HEK293 (cell line): ENCODE measurements at regions not wholly inside any gene's neighbourhood (a gene's known extent, or its start where the extent isn't known, plus 50 kb on each side); places are given as distances from the start of the nearest gene placed in this dataset.

ENCODE experiments used
- CTCF ChIA-PET: fragments of 350-600 bp; formaldehyde crosslinking; extraction: SDS; loops from one replicate; lab custom pipeline; 2021; ENCODE audit warnings: antibody characterized with exemption; lab: Yijun Ruan, JAX
- POLR2A ChIA-PET: fragments of 300-600 bp; formaldehyde crosslinking; extraction: SDS; loops from one replicate; lab custom pipeline; 2020; ENCODE audit warnings: antibody characterized with exemption, inconsistent platforms; lab: Yijun Ruan, JAX
- H3K27ac ChIP-seq: fragments of 200-500 bp; sonication (Bioruptor generic); 2 replicates; pipeline ENCODE4 v1.5.1; 2014; ENCODE audit warnings: low read depth, low read length, control low read depth, inconsistent platforms; ENCODE audit errors: extremely low read depth
- H3K36me3 ChIP-seq, 2 experiments: fragments of 200-500 bp in 1 of 2; sonication (Bioruptor generic) in 1 of 2; 1 replicate in 1 of 2; 2 replicates in 1 of 2; pipeline ENCODE4 v1.5.1; 2014 to 2017; ENCODE audit warnings: inconsistent platforms in 2 of 2, low read length in 2 of 2; ENCODE audit not compliant: control insufficient read depth in 2 of 2, insufficient read depth in 1 of 2
- H3K4me1 ChIP-seq: fragments of 200-500 bp; sonication (Bioruptor generic); 2 replicates; pipeline ENCODE4 v1.5.1; 2014; ENCODE audit warnings: mild to moderate bottlenecking, low read length, inconsistent platforms; ENCODE audit not compliant: control insufficient read depth, insufficient read depth
- H3K4me3 ChIP-seq: 2 replicates; pipeline ENCODE4 v1.5.1; 2011; ENCODE audit warnings: low read depth, mild to moderate bottlenecking, control low read depth, low read length, moderate library complexity
- H3K9me3 ChIP-seq: fragments of 200-500 bp; sonication (Bioruptor generic); 2 replicates; pipeline ENCODE4 v1.5.1; 2014; ENCODE audit warnings: low read depth, low read length, inconsistent platforms; ENCODE audit not compliant: control insufficient read depth, insufficient read depth
- KLF1 ChIP-seq: fragments of 450-650 bp; formaldehyde crosslinking; IDR thresholded peaks from 2 replicates; pipeline ENCODE4 v1.5.1; 2016; ENCODE audit warnings: missing biosample characterization, missing genetic modification characterization
- SCRT1 ChIP-seq: fragments of 450-650 bp; formaldehyde crosslinking; IDR thresholded peaks from 2 replicates; pipeline ENCODE4 v1.5.1; 2016; ENCODE audit warnings: missing biosample characterization, missing genetic modification characterization, borderline replicate concordance
- SP2 ChIP-seq: fragments of 450-650 bp; formaldehyde crosslinking; IDR thresholded peaks from 2 replicates; pipeline ENCODE4 v1.5.1; 2016; ENCODE audit warnings: missing biosample characterization, missing genetic modification characterization
- YY2 ChIP-seq: fragments of 450-650 bp; formaldehyde crosslinking; IDR thresholded peaks from 2 replicates; pipeline ENCODE4 v1.5.1; 2016; ENCODE audit warnings: missing biosample characterization, missing genetic modification characterization
- ZBTB8A ChIP-seq: fragments of 450-650 bp; formaldehyde crosslinking; IDR thresholded peaks from 2 replicates; pipeline ENCODE4 v1.5.1; 2016; ENCODE audit warnings: missing biosample characterization, missing genetic modification characterization
- ZNF19 ChIP-seq: fragments of 450-650 bp; formaldehyde crosslinking; IDR thresholded peaks from 2 replicates; pipeline ENCODE4; 2016; ENCODE audit warnings: missing biosample characterization, missing genetic modification characterization, low read depth
- ZNF211 ChIP-seq: fragments of 450-650 bp; formaldehyde crosslinking; IDR thresholded peaks from 2 replicates; pipeline ENCODE4 v1.5.1; 2016; ENCODE audit warnings: low read depth, missing biosample characterization, missing genetic modification characterization
- ZNF23 ChIP-seq: fragments of 450-650 bp; formaldehyde crosslinking; IDR thresholded peaks from 2 replicates; pipeline ENCODE4 v1.5.1; 2016; ENCODE audit warnings: missing biosample characterization, missing genetic modification characterization, borderline replicate concordance
- ZNF426 ChIP-seq: fragments of 450-650 bp; formaldehyde crosslinking; IDR thresholded peaks from 2 replicates; pipeline ENCODE4 v1.5.1; 2017; ENCODE audit warnings: missing biosample characterization, missing genetic modification characterization, mild to moderate bottlenecking, inconsistent platforms, moderate library complexity
- ZNF433 ChIP-seq: fragments of 450-650 bp; formaldehyde crosslinking; IDR thresholded peaks from 2 replicates; pipeline ENCODE4 v1.5.1; 2016; ENCODE audit warnings: missing biosample characterization, missing genetic modification characterization, low read depth
- ZNF560 ChIP-seq: fragments of 450-650 bp; formaldehyde crosslinking; IDR thresholded peaks from 2 replicates; pipeline ENCODE4 v1.5.1; 2017; ENCODE audit warnings: missing biosample characterization, missing genetic modification characterization, borderline replicate concordance
- ZNF621 ChIP-seq: fragments of 450-650 bp; formaldehyde crosslinking; IDR thresholded peaks from 2 replicates; pipeline ENCODE4 v1.5.1; 2017; ENCODE audit warnings: missing biosample characterization, missing genetic modification characterization
- ZNF701 ChIP-seq: fragments of 450-650 bp; formaldehyde crosslinking; IDR thresholded peaks from 2 replicates; pipeline ENCODE4 v1.5.1; 2016; ENCODE audit warnings: missing biosample characterization, missing genetic modification characterization
- ZNF707 ChIP-seq: fragments of 450-650 bp; formaldehyde crosslinking; IDR thresholded peaks from 2 replicates; pipeline ENCODE4 v1.5.1; 2016; ENCODE audit warnings: missing biosample characterization, missing genetic modification characterization
- ZSCAN23 ChIP-seq: fragments of 450-650 bp; formaldehyde crosslinking; IDR thresholded peaks from 2 replicates; pipeline ENCODE4 v1.5.1; 2016; ENCODE audit warnings: missing biosample characterization, missing genetic modification characterization
- TF ChIP-seq, protein P1 (sequence below): fragments of 450-650 bp; formaldehyde crosslinking; IDR thresholded peaks from 2 replicates; pipeline ENCODE4 v1.5.1; 2016; ENCODE audit warnings: missing biosample characterization, missing genetic modification characterization, borderline replicate concordance
- TF ChIP-seq, protein P2 (sequence below): fragments of 450-650 bp; formaldehyde crosslinking; IDR thresholded peaks from 2 replicates; pipeline ENCODE4 v1.5.1; 2016; ENCODE audit warnings: missing biosample characterization, missing genetic modification characterization, low read depth
- TF ChIP-seq, protein P3 (sequence below): fragments of 450-650 bp; formaldehyde crosslinking; IDR thresholded peaks from 2 replicates; pipeline ENCODE4 v1.5.1; 2017; ENCODE audit warnings: missing biosample characterization, missing genetic modification characterization
- TF ChIP-seq, protein P4 (sequence below): fragments of 450-650 bp; formaldehyde crosslinking; IDR thresholded peaks from 2 replicates; pipeline ENCODE4 v1.5.1; 2017; ENCODE audit warnings: missing biosample characterization, missing genetic modification characterization
- TF ChIP-seq, protein P5 (sequence below): fragments of 450-650 bp; formaldehyde crosslinking; IDR thresholded peaks from 2 replicates; pipeline ENCODE4 v1.5.1; 2016; ENCODE audit warnings: missing biosample characterization, missing genetic modification characterization

DNA sequence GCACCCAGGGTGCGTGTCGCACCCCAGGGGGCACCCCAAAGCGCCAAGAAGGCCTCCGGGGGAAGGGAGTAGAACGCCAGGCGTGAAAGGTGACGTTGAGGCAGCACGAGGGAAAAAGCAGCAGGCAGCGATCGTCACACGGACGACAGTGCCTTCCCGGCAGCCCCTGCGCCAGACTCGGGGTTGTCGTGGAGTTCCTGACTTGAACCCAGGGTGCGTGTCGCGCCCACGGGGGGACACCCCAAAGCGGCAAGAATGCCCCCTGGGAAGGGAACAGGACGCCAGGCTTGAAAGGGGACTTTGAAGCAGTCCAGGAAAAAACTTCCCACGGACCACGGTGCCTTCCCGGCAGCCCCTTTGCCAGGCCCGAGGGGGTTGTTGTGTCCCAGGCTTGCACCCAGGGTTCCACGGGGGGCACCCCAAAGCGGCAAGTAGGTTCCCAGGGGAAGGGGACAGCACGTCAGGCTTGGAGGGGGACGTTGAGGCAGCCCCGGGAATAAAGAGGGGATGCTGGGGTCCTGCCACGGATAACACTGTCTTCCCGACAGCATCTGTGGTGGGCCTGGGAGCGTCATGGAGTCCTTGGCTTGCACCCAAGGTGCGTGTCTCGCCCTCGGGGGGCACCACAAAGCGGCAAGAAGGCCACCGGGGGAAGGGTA, 159.2 kb upstream of the ALG10B start:
- no peaks in the 10 kb centered on the region for H3K36me3 ChIP-seq
- TF ChIP-seq ZNF701 (tag by site-specific recombination) (no peak), ZNF23 (tag by site-specific recombination) (no peak), ZNF560 (tag by site-specific recombination) (no peak), SP2 (no peak), ZNF211 (tag by site-specific recombination) (no peak), ZNF707 (no peak), ZNF433 (no peak), ZNF426 (tag by site-specific recombination) (no peak), ZBTB8A (tag by site-specific recombination) (no peak), KLF1 (tag by site-specific recombination) (no peak), SCRT1 (tag by site-specific recombination) (no peak), ZNF621 (tag by site-specific recombination) (no peak), ZSCAN23 (tag by site-specific recombination) (no peak), YY2 (tag by site-specific recombination) (no peak), ZNF19 (no peak)
- TF ChIP-seq, protein P1, sequence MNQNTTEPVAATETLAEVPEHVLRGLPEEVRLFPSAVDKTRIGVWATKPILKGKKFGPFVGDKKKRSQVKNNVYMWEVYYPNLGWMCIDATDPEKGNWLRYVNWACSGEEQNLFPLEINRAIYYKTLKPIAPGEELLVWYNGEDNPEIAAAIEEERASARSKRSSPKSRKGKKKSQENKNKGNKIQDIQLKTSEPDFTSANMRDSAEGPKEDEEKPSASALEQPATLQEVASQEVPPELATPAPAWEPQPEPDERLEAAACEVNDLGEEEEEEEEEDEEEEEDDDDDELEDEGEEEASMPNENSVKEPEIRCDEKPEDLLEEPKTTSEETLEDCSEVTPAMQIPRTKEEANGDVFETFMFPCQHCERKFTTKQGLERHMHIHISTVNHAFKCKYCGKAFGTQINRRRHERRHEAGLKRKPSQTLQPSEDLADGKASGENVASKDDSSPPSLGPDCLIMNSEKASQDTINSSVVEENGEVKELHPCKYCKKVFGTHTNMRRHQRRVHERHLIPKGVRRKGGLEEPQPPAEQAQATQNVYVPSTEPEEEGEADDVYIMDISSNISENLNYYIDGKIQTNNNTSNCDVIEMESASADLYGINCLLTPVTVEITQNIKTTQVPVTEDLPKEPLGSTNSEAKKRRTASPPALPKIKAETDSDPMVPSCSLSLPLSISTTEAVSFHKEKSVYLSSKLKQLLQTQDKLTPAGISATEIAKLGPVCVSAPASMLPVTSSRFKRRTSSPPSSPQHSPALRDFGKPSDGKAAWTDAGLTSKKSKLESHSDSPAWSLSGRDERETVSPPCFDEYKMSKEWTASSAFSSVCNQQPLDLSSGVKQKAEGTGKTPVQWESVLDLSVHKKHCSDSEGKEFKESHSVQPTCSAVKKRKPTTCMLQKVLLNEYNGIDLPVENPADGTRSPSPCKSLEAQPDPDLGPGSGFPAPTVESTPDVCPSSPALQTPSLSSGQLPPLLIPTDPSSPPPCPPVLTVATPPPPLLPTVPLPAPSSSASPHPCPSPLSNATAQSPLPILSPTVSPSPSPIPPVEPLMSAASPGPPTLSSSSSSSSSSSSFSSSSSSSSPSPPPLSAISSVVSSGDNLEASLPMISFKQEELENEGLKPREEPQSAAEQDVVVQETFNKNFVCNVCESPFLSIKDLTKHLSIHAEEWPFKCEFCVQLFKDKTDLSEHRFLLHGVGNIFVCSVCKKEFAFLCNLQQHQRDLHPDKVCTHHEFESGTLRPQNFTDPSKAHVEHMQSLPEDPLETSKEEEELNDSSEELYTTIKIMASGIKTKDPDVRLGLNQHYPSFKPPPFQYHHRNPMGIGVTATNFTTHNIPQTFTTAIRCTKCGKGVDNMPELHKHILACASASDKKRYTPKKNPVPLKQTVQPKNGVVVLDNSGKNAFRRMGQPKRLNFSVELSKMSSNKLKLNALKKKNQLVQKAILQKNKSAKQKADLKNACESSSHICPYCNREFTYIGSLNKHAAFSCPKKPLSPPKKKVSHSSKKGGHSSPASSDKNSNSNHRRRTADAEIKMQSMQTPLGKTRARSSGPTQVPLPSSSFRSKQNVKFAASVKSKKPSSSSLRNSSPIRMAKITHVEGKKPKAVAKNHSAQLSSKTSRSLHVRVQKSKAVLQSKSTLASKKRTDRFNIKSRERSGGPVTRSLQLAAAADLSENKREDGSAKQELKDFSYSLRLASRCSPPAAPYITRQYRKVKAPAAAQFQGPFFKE (tag by site-specific recombination) = no peak
- TF ChIP-seq, protein P2, sequence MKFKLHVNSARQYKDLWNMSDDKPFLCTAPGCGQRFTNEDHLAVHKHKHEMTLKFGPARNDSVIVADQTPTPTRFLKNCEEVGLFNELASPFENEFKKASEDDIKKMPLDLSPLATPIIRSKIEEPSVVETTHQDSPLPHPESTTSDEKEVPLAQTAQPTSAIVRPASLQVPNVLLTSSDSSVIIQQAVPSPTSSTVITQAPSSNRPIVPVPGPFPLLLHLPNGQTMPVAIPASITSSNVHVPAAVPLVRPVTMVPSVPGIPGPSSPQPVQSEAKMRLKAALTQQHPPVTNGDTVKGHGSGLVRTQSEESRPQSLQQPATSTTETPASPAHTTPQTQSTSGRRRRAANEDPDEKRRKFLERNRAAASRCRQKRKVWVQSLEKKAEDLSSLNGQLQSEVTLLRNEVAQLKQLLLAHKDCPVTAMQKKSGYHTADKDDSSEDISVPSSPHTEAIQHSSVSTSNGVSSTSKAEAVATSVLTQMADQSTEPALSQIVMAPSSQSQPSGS (tag by site-specific recombination) = no peak
- TF ChIP-seq, protein P3, sequence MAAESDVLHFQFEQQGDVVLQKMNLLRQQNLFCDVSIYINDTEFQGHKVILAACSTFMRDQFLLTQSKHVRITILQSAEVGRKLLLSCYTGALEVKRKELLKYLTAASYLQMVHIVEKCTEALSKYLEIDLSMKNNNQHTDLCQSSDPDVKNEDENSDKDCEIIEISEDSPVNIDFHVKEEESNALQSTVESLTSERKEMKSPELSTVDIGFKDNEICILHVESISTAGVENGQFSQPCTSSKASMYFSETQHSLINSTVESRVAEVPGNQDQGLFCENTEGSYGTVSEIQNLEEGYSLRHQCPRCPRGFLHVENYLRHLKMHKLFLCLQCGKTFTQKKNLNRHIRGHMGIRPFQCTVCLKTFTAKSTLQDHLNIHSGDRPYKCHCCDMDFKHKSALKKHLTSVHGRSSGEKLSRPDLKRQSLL (tag by site-specific recombination) = no peak
- TF ChIP-seq, protein P4, sequence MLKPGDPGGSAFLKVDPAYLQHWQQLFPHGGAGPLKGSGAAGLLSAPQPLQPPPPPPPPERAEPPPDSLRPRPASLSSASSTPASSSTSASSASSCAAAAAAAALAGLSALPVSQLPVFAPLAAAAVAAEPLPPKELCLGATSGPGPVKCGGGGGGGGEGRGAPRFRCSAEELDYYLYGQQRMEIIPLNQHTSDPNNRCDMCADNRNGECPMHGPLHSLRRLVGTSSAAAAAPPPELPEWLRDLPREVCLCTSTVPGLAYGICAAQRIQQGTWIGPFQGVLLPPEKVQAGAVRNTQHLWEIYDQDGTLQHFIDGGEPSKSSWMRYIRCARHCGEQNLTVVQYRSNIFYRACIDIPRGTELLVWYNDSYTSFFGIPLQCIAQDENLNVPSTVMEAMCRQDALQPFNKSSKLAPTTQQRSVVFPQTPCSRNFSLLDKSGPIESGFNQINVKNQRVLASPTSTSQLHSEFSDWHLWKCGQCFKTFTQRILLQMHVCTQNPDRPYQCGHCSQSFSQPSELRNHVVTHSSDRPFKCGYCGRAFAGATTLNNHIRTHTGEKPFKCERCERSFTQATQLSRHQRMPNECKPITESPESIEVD = no peak
- TF ChIP-seq, protein P5, sequence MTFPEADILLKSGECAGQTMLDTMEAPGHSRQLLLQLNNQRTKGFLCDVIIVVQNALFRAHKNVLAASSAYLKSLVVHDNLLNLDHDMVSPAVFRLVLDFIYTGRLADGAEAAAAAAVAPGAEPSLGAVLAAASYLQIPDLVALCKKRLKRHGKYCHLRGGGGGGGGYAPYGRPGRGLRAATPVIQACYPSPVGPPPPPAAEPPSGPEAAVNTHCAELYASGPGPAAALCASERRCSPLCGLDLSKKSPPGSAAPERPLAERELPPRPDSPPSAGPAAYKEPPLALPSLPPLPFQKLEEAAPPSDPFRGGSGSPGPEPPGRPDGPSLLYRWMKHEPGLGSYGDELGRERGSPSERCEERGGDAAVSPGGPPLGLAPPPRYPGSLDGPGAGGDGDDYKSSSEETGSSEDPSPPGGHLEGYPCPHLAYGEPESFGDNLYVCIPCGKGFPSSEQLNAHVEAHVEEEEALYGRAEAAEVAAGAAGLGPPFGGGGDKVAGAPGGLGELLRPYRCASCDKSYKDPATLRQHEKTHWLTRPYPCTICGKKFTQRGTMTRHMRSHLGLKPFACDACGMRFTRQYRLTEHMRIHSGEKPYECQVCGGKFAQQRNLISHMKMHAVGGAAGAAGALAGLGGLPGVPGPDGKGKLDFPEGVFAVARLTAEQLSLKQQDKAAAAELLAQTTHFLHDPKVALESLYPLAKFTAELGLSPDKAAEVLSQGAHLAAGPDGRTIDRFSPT (tag by site-specific recombination) = no peak
- TF ChIP-seq, all 188 proteins: peak for 0
- no peak overlapping the region for H3K27ac ChIP-seq
- CTCF ChIA-PET = no interaction called here
- H3K4me1 ChIP-seq = no peaks in the 10 kb centered on the region
- no peak overlapping the region for H3K4me3 ChIP-seq
- POLR2A ChIA-PET = no interaction called here
- no peaks in the 10 kb centered on the region for H3K9me3 ChIP-seq
